ENCODE measurements at regions not wholly inside any gene's neighbourhood (a gene's known extent, or its start where the extent isn't known, plus 50 kb on each side); places are given as distances from the start of the nearest gene placed in this dataset.

GRCh38 chr3:28069438-28069837 is 172.0 kb upstream of the CMC1 start:
- no peaks in the 10 kb centered on the region for H3K36me3 ChIP-seq (ENCODE audit: control insufficient read depth in 4 of 4, insufficient read depth in 3 of 4, low read depth in 1 of 4, low read length in 3 of 4)
- no peak for TF ChIP-seq RAD21 (IDR thresholded peaks at IDR 0.05)
- TF ChIP-seq FOXA2 (IDR thresholded peaks at IDR 0.05) = no peak
- TF ChIP-seq YY1 (IDR thresholded peaks at IDR 0.05) = no peak
- WGBS = 80% methylated on average over 7 of the region's 7 CpGs
- H3K9ac ChIP-seq (ENCODE audit: low read depth in 1 of 2, low read length in 2 of 2) = no peak overlapping the region
- H3K27ac ChIP-seq (ENCODE audit: low read depth in 1 of 2, low read length in 2 of 2) = no peak overlapping the region
- no peak for DNase-seq (ENCODE audit: low spot score)
- H3K4me3 ChIP-seq (ENCODE audit: low read depth in 1 of 3, low read length in 3 of 3) = no peak overlapping the region
- no peaks in the 10 kb centered on the region for H3K4me1 ChIP-seq (ENCODE audit: control insufficient read depth in 4 of 4, insufficient read depth in 4 of 4, low read length in 3 of 4)
- H3K27me3 ChIP-seq (ENCODE audit: control insufficient read depth in 4 of 4, insufficient read depth in 4 of 4, low read length in 3 of 4) = no peaks in the 10 kb centered on the region
- H3K9me3 ChIP-seq (ENCODE audit: control insufficient read depth in 4 of 4, low read length in 3 of 4) = peaks cover 1 to 12% (median 4%) of the 10 kb centered on the region in 4 donors

GRCh38 chr3:28076246-28076645 is 165.2 kb upstream of the CMC1 start:
- Histone ChIP-seq H3K4me1 (ENCODE audit: control insufficient read depth in 4 of 4, insufficient read depth in 4 of 4, low read length in 3 of 4) (no peaks in the 10 kb centered on the region), H3K9me3 (ENCODE audit: control insufficient read depth in 4 of 4, low read length in 3 of 4) (no peaks in the 10 kb centered on the region), H3K4me3 (ENCODE audit: low read depth in 1 of 3, low read length in 3 of 3) (no peak overlapping the region), H3K27ac (ENCODE audit: low read depth in 1 of 2, low read length in 2 of 2) (no peak overlapping the region), H3K9ac (ENCODE audit: low read depth in 1 of 2, low read length in 2 of 2) (no peak overlapping the region), H3K36me3 (ENCODE audit: control insufficient read depth in 4 of 4, insufficient read depth in 3 of 4, low read depth in 1 of 4, low read length in 3 of 4) (no peaks in the 10 kb centered on the region), H3K27me3 (ENCODE audit: control insufficient read depth in 4 of 4, insufficient read depth in 4 of 4, low read length in 3 of 4) (no peaks in the 10 kb centered on the region)
- no peak for DNase-seq (ENCODE audit: low spot score)
- no peak for TF ChIP-seq RXRA (IDR thresholded peaks at IDR 0.05)
- no peak for TF ChIP-seq EGR1 (IDR thresholded peaks at IDR 0.05; ENCODE audit: low read depth in 2 of 2)
- TF ChIP-seq NR2F2 (IDR thresholded peaks at IDR 0.05) = no peak
- TF ChIP-seq HNF4A (conservative IDR thresholded peaks at IDR 0.05) = no peak
- TF ChIP-seq MAX (IDR thresholded peaks at IDR 0.05) = no peak
- TF ChIP-seq CTCF (IDR thresholded peaks at IDR 0.05; ENCODE audit: low read depth, low read length, missing input control) = no peak
- WGBS = 91% methylated on average over 1 of the region's 1 CpG

GRCh38 chr3:28077572-28077971 is 163.8 kb upstream of the CMC1 start:
- H3K9ac ChIP-seq (ENCODE audit: low read depth in 1 of 2, low read length in 2 of 2) = no peak overlapping the region
- WGBS = 60% methylated on average over 7 of the region's 7 CpGs
- TF ChIP-seq RAD21 (IDR thresholded peaks at IDR 0.05) (peak in 1 of 2 donors; percentile 25), RXRA (IDR thresholded peaks at IDR 0.05) (no peak)
- no peaks in the 10 kb centered on the region for H3K36me3 ChIP-seq (ENCODE audit: control insufficient read depth in 4 of 4, insufficient read depth in 3 of 4, low read depth in 1 of 4, low read length in 3 of 4)
- no peak overlapping the region for H3K27ac ChIP-seq (ENCODE audit: low read depth in 1 of 2, low read length in 2 of 2)
- H3K4me3 ChIP-seq (ENCODE audit: low read depth in 1 of 3, low read length in 3 of 3) = no peak overlapping the region
- H3K27me3 ChIP-seq (ENCODE audit: control insufficient read depth in 4 of 4, insufficient read depth in 4 of 4, low read length in 3 of 4) = no peaks in the 10 kb centered on the region
- H3K4me1 ChIP-seq (ENCODE audit: control insufficient read depth in 4 of 4, insufficient read depth in 4 of 4, low read length in 3 of 4) = no peaks in the 10 kb centered on the region
- DNase-seq (ENCODE audit: low spot score) = no peak
- H3K9me3 ChIP-seq (ENCODE audit: control insufficient read depth in 4 of 4, low read length in 3 of 4) = no peaks in the 10 kb centered on the region

GRCh38 chr3:28078536-28078935 is 162.9 kb upstream of the CMC1 start:
- no peak for TF ChIP-seq NR2F2 (IDR thresholded peaks at IDR 0.05)
- no peak overlapping the region for H3K4me3 ChIP-seq (ENCODE audit: low read depth in 1 of 3, low read length in 3 of 3)
- H3K9me3 ChIP-seq (ENCODE audit: control insufficient read depth in 4 of 4, low read length in 3 of 4) = no peaks in the 10 kb centered on the region
- no peak overlapping the region for H3K27ac ChIP-seq (ENCODE audit: low read depth in 1 of 2, low read length in 2 of 2)
- H3K27me3 ChIP-seq (ENCODE audit: control insufficient read depth in 4 of 4, insufficient read depth in 4 of 4, low read length in 3 of 4) = no peaks in the 10 kb centered on the region
- H3K4me1 ChIP-seq (ENCODE audit: control insufficient read depth in 4 of 4, insufficient read depth in 4 of 4, low read length in 3 of 4) = no peaks in the 10 kb centered on the region
- H3K36me3 ChIP-seq (ENCODE audit: control insufficient read depth in 4 of 4, insufficient read depth in 3 of 4, low read depth in 1 of 4, low read length in 3 of 4) = no peaks in the 10 kb centered on the region
- H3K9ac ChIP-seq (ENCODE audit: low read depth in 1 of 2, low read length in 2 of 2) = no peak overlapping the region
- no peak for DNase-seq (ENCODE audit: low spot score)
- WGBS = 61% methylated on average over 1 of the region's 1 CpG
